ENCODE measurements at regions not wholly inside any gene's neighbourhood (a gene's known extent, or its start where the extent isn't known, plus 50 kb on each side); places are given as distances from the start of the nearest gene placed in this dataset.

DNA sequence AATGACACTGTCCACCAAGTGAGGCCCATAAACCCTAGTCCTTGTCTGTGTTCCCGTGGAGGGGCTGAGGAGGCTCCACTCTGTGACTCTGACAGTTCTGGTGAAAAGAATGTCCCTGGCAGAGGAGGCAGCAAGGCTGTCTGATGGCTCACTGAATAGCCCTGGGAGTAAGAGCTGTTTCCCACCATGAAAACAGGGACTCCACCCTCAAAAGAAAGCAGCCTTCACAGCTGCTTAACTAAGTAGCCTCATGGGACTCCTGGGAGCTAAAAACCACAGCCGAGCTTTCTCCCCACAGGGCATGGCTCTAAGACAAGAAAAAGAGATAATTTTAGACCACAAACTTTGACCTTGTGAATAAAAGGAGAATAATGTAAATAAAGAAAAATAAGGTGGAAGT is 135.1 kb upstream of the FRY start:
- peak; percentile 72 for DNase-seq (ENCODE audit: low read depth, low spot score)

- DNase-seq (ENCODE audit: low read depth, low spot score) = no peak
Measured at GRCh38 chr13:31898378-31899071, 133.0 kb upstream of the FRY start.

- DNase-seq (ENCODE audit: low read depth, low spot score) = no peak
Measured at GRCh38 chr13:31901985-31902384, 129.6 kb upstream of the FRY start.

DNA sequence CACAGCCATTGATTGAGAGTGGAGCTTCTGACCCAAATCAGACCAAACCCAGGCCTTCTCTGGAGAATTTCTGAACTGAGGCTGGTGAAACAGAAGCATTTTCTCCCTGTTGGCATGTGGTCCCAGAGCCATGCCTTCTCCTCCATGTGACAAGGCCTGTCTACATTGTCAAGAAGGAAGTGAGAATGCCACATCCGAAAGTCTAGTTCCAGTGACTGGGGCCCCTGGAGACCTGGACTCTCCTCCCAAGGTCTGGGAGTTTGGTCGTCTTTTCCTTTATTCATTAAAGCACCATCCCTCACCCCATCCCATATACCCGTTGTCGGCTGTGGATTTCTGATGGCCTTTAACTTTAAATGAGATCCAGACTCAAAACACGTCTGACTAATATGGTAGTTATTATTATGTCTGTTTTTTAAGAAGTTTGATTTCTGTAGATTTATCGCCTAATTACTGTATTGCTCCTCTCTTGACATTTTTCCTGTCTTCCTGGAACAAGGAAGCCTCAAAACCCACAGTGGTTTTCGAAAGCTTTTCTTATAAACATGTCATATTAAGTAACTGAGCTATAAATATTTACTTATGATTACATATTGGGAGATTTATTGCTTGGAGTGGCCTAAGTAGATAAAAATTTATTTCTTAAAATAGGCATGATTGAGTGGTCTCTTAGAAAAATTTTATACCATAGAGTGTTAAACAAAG is 128.3 kb upstream of the FRY start:
- DNase-seq (ENCODE audit: low read depth, low spot score) = no peak

DNA sequence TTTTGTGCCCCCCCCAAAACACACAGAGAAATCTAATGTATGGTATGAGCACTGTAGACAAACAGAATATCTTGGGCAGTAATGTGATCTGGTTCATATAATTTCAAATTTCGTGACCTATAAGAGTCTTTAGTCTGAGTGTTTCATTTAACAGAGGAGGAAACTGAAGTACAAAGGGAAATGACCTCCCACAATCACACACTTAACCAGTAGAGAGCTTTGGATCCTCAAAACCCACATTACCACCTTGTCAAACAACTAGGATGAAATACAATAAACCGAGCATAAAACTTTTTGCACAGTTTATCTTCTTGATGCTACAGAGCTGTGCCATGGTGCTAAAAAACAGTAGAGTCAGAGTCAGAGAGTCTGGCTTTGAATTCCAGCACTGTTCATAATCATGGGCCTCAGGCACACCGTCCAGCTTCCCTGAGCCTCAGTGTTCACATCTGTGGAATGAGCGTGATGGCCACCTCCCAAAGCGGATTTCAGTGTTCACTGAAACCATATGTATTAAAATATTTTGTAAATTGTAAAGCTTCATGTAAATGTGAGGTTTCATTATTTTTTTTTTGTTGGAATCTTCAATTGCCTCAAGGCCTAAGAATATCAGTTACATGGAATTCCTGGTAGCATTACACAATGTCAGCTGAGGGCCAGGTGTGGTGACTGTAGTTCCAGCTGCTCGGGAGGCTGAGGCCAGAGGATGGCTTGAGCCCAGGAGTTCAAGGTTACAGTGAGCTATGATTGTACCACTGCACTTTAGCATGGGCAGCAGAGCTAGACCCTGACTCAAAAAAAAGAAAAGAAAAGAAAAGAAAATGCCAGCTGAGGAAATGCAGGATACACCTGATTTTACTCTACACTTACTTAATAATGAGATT is 126.4 kb upstream of the FRY start:
- DNase-seq (ENCODE audit: low read depth, low spot score) = no peak

DNA sequence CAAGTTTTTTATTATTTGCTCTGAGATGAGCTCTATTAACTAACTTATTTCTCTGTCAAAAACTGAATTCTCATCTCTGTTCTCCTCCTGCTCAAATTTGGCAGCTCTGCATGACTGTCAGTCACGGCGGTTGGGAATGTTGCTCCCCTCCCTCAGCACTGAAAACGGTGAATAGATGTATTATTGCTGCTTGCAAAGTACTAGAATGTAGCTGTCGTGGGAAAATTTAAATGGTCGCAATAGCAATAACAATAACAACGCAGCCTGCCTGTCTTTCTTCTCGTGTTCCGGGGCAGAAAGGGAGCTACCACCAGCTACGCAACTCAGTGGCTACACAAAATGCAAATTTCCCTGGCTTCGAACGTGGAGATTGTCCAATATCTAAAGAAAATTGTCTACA is 125.6 kb upstream of the FRY start:
- DNase-seq (ENCODE audit: low read depth, low spot score) = no peak

DNA sequence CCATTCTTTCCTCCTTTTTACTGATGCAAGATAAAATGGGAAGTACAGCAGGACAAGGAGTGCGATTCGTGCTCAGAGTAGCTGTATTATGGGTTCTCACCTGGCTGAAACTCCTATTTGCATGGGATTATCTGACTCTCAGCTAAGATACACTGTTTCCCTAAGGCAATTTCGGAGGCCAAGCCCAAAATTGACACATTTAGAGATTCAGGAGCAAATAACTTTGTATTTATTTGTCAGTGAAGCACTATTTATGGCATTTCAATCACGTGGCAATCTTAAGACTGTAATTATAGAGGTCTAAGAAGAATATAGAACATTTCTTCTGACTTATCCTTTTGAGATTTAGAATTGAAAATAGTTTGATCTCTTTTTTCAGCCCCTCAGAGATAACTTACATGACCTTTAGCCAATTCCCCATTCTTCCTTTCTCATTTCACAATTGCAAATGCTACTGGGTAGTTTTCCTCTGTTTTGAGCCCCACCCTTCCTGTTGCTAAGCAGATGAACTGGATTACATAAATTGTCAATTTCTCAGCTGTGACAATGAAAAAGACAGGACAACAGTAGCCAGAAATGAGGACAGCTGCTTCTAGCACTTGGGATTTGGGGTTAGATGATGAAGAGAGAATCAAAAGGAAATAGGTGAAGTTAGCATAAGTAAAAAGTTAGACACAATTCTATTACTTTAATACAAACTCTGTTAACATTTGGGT is 122.7 kb upstream of the FRY start:
- no peak for DNase-seq (ENCODE audit: low read depth, low spot score)

- DNase-seq (ENCODE audit: low read depth, low spot score) = peak; percentile 31
Measured at GRCh38 chr13:31909864-31910551, 121.6 kb upstream of the FRY start.

DNA sequence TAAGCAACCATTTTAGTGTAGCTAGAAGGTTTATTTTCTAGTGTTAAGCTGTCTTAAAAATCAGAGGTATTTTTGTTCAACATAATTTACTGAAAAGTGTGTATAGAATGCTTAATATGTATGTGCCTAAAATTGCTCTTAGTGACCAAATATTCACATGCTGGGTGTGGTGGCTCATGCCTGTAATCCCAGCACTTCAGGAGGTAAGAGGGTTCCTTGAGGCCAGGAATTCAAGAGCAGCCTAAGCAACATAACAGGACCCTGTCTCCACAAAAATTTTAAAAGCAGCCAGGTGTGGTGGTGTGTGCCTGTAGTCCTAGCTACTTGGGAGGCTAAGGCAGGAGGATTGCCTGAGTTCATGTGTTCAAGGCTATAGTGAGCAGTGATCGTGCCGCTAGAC is 120.9 kb upstream of the FRY start:
- no peak for DNase-seq (ENCODE audit: low read depth, low spot score)

- DNase-seq (ENCODE audit: low read depth, low spot score) = no peak
Measured at GRCh38 chr13:31912647-31913401, 118.8 kb upstream of the FRY start.

DNA sequence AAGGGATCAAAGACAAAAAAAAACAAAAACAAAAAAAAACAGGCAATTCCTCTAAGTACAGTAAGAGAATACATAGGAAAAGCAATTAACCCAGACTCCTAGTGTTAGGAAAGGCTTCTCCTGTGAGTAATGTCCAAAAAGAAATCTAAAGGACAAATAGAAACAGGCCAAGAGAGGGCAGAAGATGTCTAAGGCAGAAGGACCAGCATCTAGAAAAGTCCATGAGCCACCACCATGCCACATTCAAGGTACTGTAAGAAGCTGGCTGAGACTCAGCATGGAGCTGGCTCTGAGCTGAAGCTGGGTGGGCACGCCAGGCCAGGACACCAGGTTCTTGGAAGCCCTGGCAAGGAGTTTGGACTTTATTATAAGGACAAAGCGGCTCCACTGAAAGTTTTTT is 118.1 kb upstream of the FRY start:
- no peak for DNase-seq (ENCODE audit: low read depth, low spot score)

DNA sequence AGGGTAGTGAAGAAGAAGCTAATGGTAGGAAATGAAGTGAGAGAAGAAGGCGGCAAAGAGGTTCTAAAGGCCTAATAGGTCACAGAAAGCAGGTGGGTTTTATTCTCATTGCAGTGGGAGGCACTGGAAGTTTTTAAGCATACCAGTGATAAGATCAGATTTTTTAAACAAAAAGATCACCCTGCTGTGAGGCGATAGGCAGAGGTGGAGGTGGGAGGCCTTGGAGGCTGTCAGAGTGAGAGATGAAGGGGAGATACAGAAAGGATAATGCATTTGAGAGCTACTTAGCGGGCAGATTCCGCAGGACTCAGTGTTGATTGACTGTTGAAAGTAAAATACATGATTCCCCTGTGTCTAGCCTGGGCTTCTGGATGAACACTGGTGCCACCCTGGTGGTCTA is 116.7 kb upstream of the FRY start:
- no peak for DNase-seq (ENCODE audit: low read depth, low spot score)

- no peak for DNase-seq (ENCODE audit: low read depth, low spot score)
Measured at GRCh38 chr13:31918707-31919106, 112.9 kb upstream of the FRY start.

- DNase-seq (ENCODE audit: low read depth, low spot score) = no peak
Measured at GRCh38 chr13:31919241-31919640, 112.3 kb upstream of the FRY start.

DNA sequence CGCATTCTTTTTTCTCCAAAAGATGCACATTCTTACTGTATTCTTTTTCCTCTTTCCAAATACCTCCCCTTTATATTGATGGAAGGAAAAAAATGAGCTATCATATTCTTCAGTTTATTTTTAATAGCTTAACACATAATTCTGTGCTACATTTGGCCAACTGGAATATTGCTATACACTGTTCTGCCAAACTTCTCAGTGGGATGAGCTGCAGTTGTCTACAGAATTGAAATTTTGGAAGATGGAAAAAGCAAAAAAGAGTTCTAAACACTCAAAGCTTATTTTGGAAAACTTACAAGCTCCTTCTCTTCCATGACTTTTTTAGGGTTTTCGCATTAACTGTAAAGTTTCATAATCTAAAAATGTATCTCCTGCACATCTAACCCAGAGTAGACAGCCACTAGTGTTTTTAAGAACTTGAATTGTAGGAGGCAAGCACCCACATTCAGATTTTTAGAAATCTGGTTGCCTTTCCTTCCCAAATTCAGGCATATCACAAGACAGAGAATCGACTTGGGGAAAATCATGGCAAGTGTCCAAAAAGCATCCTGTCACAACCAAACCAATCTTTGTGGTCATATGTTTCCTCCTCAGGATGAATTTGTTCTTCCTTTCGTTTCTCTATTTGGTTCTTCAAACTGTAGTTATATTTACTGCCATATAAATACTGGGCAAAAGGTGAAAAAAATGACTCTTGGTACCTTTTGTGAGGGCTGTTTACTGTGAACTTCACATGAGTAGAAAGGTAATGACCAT is 111.4 kb upstream of the FRY start:
- DNase-seq (ENCODE audit: low read depth, low spot score) = no peak

DNA sequence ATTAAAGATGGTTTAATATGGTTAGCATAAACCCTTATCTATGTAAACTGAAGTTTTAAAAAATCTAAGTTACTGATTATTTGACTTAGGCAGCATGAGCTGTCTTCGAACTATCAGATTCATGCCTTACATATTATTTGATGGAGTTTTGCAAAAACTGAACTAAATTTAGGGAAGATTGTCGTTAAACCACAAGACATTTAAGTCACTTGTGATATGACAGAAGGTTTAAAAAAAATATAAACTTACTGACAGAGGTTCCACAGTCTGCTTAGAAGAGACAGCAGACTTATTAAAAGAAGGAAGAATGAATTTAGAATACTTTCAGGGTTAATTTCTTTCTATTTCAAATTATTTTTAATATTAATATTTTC is 110.9 kb upstream of the FRY start:
- no peak for DNase-seq (ENCODE audit: low read depth, low spot score)

GRCh38 chr13:31922724-31923123 is 108.8 kb upstream of the FRY start:
- DNase-seq (ENCODE audit: low read depth, low spot score) = no peak

GRCh38 chr13:31923134-31923763 is 108.3 kb upstream of the FRY start:
- no peak for DNase-seq (ENCODE audit: low read depth, low spot score)

DNA sequence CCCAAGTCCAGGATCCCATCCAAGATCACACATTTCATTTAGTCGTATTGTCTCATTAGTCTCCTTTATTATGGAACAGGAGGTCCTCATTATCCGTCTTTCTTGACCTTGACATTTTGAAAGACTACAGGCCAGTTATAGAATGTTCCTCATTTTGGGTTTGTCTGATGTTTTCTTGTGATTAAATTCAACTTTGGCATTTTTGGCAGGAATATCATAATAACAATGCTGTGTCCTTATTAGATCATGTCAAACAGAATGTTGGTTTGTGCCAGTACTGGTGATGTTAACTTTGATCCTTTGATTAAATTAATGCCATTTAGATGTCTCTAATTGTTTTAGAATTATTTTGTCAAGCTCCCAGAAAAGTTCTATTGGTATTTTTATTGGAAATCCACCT is 106.5 kb upstream of the FRY start:
- no peak for DNase-seq (ENCODE audit: low read depth, low spot score)

All from smooth muscle cell of the brain vasculature (primary cell).